Thyroid gland (tissue), 4 donors: ENCODE measurements at regions not wholly inside any gene's neighbourhood (a gene's known extent, or its start where the extent isn't known, plus 50 kb on each side); places are given as distances from the start of the nearest gene placed in this dataset.

Experiments used
- POLR2A ChIP-seq, 2 donors: fragments of 450-650 bp; IDR thresholded peaks; one replicate each; pipeline ENCODE4 v1.6.1; 2017; ENCODE audit warnings: antibody characterized with exemption in 2 of 2, mild to moderate bottlenecking in 2 of 2, moderate library complexity in 1 of 2
- TF ChIP-seq, protein P1 (sequence below), 6 experiments: fragments of 200-600 bp in 3 of 6; fragments of 450-650 bp in 3 of 6; sonication (generic) in 3 of 6; IDR thresholded peaks; one replicate each; pipeline ENCODE4 v1.5.1; 2016 to 2019; ENCODE audit warnings: antibody characterized with exemption in 6 of 6, mild to moderate bottlenecking in 2 of 6, inconsistent platforms in 1 of 6, moderate library complexity in 1 of 6

DNA sequence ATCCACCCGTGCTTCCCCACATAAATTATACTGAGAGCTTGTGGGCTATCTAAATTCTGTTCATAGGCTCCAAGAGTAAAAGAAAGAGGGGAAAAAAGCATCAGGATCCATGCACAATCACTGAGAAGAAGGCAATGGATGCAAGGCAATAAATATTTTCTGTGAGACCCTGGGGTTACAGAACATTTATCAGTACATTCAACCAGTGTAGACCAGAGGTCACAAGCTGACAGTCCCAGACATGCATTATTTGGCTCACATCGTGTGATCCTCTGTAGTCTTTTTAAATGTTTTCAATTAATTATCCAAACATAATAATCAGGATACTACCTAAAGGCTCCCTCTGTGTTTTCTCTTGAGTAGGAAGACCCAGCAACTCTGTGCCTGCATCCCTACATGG lies 267.9 kb upstream of the CAND1 start:
- no peak for TF ChIP-seq POLR2A (IDR thresholded peaks at IDR 0.05)
- TF ChIP-seq, protein P1, sequence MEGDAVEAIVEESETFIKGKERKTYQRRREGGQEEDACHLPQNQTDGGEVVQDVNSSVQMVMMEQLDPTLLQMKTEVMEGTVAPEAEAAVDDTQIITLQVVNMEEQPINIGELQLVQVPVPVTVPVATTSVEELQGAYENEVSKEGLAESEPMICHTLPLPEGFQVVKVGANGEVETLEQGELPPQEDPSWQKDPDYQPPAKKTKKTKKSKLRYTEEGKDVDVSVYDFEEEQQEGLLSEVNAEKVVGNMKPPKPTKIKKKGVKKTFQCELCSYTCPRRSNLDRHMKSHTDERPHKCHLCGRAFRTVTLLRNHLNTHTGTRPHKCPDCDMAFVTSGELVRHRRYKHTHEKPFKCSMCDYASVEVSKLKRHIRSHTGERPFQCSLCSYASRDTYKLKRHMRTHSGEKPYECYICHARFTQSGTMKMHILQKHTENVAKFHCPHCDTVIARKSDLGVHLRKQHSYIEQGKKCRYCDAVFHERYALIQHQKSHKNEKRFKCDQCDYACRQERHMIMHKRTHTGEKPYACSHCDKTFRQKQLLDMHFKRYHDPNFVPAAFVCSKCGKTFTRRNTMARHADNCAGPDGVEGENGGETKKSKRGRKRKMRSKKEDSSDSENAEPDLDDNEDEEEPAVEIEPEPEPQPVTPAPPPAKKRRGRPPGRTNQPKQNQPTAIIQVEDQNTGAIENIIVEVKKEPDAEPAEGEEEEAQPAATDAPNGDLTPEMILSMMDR (IDR thresholded peaks at IDR 0.05): no peak
